HCT116 (cell line): ENCODE measurements at regions not wholly inside any gene's neighbourhood (a gene's known extent, or its start where the extent isn't known, plus 50 kb on each side); places are given as distances from the start of the nearest gene placed in this dataset.

Experiments
- ATAC-seq: fragments of 200-7000 bp; cut with Tn5 transposase; 2 replicates; pipeline ENCODE4 v1.9.1; 2020; ENCODE audit warnings: mild to moderate bottlenecking, moderate library complexity
- BruUV-seq: library from RNA; stranded (reverse); fragments of 400-500 nt; replicated peaks from 2 replicates; lab custom pipeline; 2021; lab: Mats Ljungman, UMichigan
- CTCF ChIA-PET: fragments of 300-600 bp; sonication (Branson Sonifier 250); formaldehyde crosslinking; loops from one replicate; lab custom pipeline; 2021; ENCODE audit warnings: antibody characterized with exemption; lab: Charles Lee
- POLR2A ChIA-PET: fragments of 300-600, 350-600 bp; sonication (Branson Sonifier 250); formaldehyde crosslinking; loops from one replicate; lab custom pipeline; 2021; ENCODE audit warnings: antibody characterized with exemption; lab: Charles Lee
- RAD21 ChIA-PET, 2 experiments: fragments of 300-600 bp; sonication (Branson Sonifier 250); formaldehyde crosslinking; loops; one replicate each; lab custom pipeline; 2023; ENCODE audit warnings: low total read pairs in 2 of 2; ENCODE audit not compliant: uncharacterized antibody in 2 of 2, unreplicated experiment in 2 of 2, low non-redundant PET in 1 of 2; lab: Charles Lee
- DNase-seq: peaks from one replicate; pipeline ENCODE4 v3.0.0-alpha.2; 2010; ENCODE audit warnings: low read depth, low spot score
- H2AFZ ChIP-seq: fragments of 200-600 bp; shearing (Covaris generic), sonication (generic); 2 replicates; pipeline ENCODE4 v1.6.1; 2017; ENCODE audit warnings: low read depth, mixed run types, mixed read lengths, antibody characterized with exemption, low read length; ENCODE audit not compliant: poor library complexity, severe bottlenecking
- H3K27ac ChIP-seq: 2 replicates; pipeline ENCODE4 v1.5.1; 2012; ENCODE audit warnings: low read depth, low read length
- H3K27me3 ChIP-seq: fragments of 200-600 bp; sonication (generic); 2 replicates; pipeline ENCODE4 v1.6.1; 2016; ENCODE audit warnings: mixed run types, low read length, mixed read lengths; ENCODE audit not compliant: insufficient read depth
- H3K36me3 ChIP-seq, 2 experiments: fragments of 200-500 bp in 1 of 2; fragments of 200-600 bp in 1 of 2; sonication (Bioruptor generic) in 1 of 2; sonication (generic) in 1 of 2; 2 replicates each; pipeline versions ENCODE4 v1.5.1 to v1.6.1; 2014 to 2016; ENCODE audit warnings: low read length in 2 of 2, inconsistent platforms in 1 of 2, mixed read lengths in 1 of 2, mixed run types in 1 of 2; ENCODE audit not compliant: insufficient read depth in 2 of 2, control insufficient read depth in 1 of 2
- H3K4me1 ChIP-seq, 2 experiments: fragments of 200-600 bp in 1 of 2; sonication (generic) in 1 of 2; 2 replicates each; pipeline versions ENCODE4 v1.5.1 to v1.6.1; 2012 to 2017; ENCODE audit warnings: low read length in 2 of 2, inconsistent platforms in 1 of 2, mild to moderate bottlenecking in 1 of 2, mixed read lengths in 1 of 2, mixed run types in 1 of 2, moderate library complexity in 1 of 2; ENCODE audit not compliant: insufficient read depth in 2 of 2, control insufficient read depth in 1 of 2
- H3K4me2 ChIP-seq: fragments of 200-600 bp; sonication (generic); 2 replicates; pipeline ENCODE4 v1.6.1; 2017; ENCODE audit warnings: mixed run types, low read length, mixed read lengths
- H3K4me3 ChIP-seq, 2 experiments: fragments of 200-600 bp in 1 of 2; sonication (generic) in 1 of 2; replicated peaks in 1 of 2; 2 replicates each; pipeline ENCODE4 v1.5.1; 2011 to 2016; ENCODE audit warnings: low read length in 2 of 2, control low read depth in 1 of 2, low read depth in 1 of 2, mild to moderate bottlenecking in 1 of 2, mixed read lengths in 1 of 2, mixed run types in 1 of 2
- H3K79me2 ChIP-seq: fragments of 200-600 bp; sonication (generic); 2 replicates; pipeline ENCODE4 v1.6.1; 2017; ENCODE audit warnings: mild to moderate bottlenecking, mixed run types, low read length, moderate library complexity, mixed read lengths; ENCODE audit not compliant: insufficient read depth
- H3K9ac ChIP-seq: fragments of 200-600 bp; sonication (generic); 2 replicates; pipeline ENCODE4 v1.6.1; 2016; ENCODE audit warnings: low read length, mixed read lengths
- H3K9me2 ChIP-seq: fragments of 200-600 bp; sonication (generic), shearing (Covaris generic); 2 replicates; pipeline ENCODE4 v1.6.1; 2017; ENCODE audit warnings: mixed run types, mild to moderate bottlenecking, moderate library complexity; ENCODE audit not compliant: insufficient read depth
- H3K9me3 ChIP-seq, 2 experiments: fragments of 200-500 bp in 1 of 2; fragments of 200-600 bp in 1 of 2; sonication (Bioruptor generic) in 1 of 2; sonication (generic) in 1 of 2; 2 replicates each; pipeline ENCODE4 v1.6.1; 2014 to 2017; ENCODE audit warnings: low read length in 2 of 2, mixed read lengths in 2 of 2, inconsistent platforms in 1 of 2, low read depth in 1 of 2, mild to moderate bottlenecking in 1 of 2, mixed run types in 1 of 2, moderate library complexity in 1 of 2; ENCODE audit not compliant: control insufficient read depth in 1 of 2, insufficient read depth in 1 of 2
- H4K20me1 ChIP-seq: fragments of 200-600 bp; sonication (generic), shearing (Covaris generic); 2 replicates; pipeline ENCODE4 v1.6.1; 2017; ENCODE audit warnings: mixed run types, mild to moderate bottlenecking, moderate library complexity; ENCODE audit not compliant: insufficient read depth
- CEBPB ChIP-seq: IDR thresholded peaks from 2 replicates; pipeline ENCODE4 v1.6.1; 2012; ENCODE audit warnings: low read depth
- EZH2phosphoT487 ChIP-seq: fragments of 200-600 bp; IDR thresholded peaks from 2 replicates; pipeline ENCODE4 v1.6.1; 2018; ENCODE audit warnings: antibody characterized with exemption, borderline replicate concordance
- FOSL1 ChIP-seq: IDR thresholded peaks from 2 replicates; pipeline ENCODE4 v1.6.1; 2012; ENCODE audit warnings: low read depth
- POLR2A ChIP-seq: IDR thresholded peaks from 2 replicates; pipeline ENCODE4 v1.7.0; 2011; ENCODE audit warnings: borderline replicate concordance; ENCODE audit not compliant: insufficient read depth, insufficient read length; ENCODE audit errors: extremely low read depth
- RAD21 ChIP-seq: IDR thresholded peaks from 2 replicates; pipeline ENCODE4 v1.6.1; 2012; ENCODE audit warnings: low read depth, mild to moderate bottlenecking
- SIN3A ChIP-seq: IDR thresholded peaks from 2 replicates; pipeline ENCODE4 v1.6.1; 2012; ENCODE audit warnings: low read depth
- SP1 ChIP-seq: IDR thresholded peaks from 2 replicates; pipeline ENCODE4 v1.6.1; 2012; ENCODE audit warnings: low read depth
- TCF7L2 ChIP-seq: IDR thresholded peaks from 2 replicates; pipeline ENCODE4 v1.7.0; 2011; ENCODE audit warnings: borderline replicate concordance, inconsistent platforms; ENCODE audit not compliant: insufficient read depth, insufficient read length; ENCODE audit errors: extremely low read depth
- YY1 ChIP-seq: IDR thresholded peaks from 2 replicates; pipeline ENCODE4 v1.6.1; 2011; ENCODE audit warnings: low read length, low read depth, moderate library complexity, mild to moderate bottlenecking; ENCODE audit not compliant: insufficient replicate concordance; ENCODE audit errors: extremely low read depth
- ZFX ChIP-seq: fragments of 450-650 bp; IDR thresholded peaks from 2 replicates; pipeline ENCODE4 v1.6.1; 2017
- intact Hi-C: fragments of 100-400 bp; cut with micrococcal nuclease; formaldehyde crosslinking; loops from 2 replicates; pipeline ENCODE4 v1.10.0; 2022
- TF ChIP-seq, protein P1 (sequence below): IDR thresholded peaks from 2 replicates; pipeline ENCODE4 v1.6.1; 2012
- TF ChIP-seq, protein P2 (sequence below), 3 experiments: fragments of 200-600 bp in 1 of 3; sonication (generic) in 1 of 3; IDR thresholded peaks in 2 of 3; conservative IDR thresholded peaks in 1 of 3; 2 replicates each; pipeline ENCODE4 v1.5.1; 2012 to 2017; ENCODE audit warnings: low read depth in 2 of 3, low read length in 2 of 3, antibody characterized with exemption in 1 of 3, borderline replicate concordance in 1 of 3, control low read depth in 1 of 3, mild to moderate bottlenecking in 1 of 3, mixed read lengths in 1 of 3, mixed run types in 1 of 3, moderate library complexity in 1 of 3; ENCODE audit not compliant: insufficient read depth in 1 of 3

DNA sequence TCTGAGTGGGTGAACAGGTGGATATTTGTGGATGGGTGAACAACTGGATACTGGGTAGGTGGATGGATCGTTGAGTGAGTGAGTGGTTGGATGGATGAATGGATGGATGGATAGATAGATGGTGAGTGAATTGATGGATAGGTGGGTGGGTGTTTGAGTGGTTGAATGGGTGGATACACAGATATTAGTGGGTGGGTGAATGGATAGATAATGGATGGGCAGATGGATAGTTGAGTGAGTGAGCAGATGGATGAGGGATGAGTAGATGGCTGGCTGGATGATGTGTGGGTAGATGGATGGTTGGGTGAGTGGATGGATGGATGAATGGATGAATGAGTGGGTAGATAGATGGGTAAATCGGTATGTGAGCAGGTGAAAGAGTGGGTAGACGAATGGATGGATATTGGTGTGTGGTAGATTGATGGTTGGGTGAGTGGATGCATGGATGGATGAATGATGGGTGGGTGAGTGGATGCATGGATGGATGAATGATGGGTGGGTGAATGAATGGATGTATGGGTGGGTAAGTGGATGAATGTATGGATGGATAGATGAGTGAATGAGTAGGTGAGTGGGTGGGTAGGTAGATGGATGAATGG, 406.7 kb downstream of the MN1 start:
- H3K4me3 ChIP-seq: no peak overlapping the region
- TF ChIP-seq RAD21 (no peak), CEBPB (no peak), SIN3A (no peak), TCF7L2 (no peak)
- TF ChIP-seq, all 23 proteins: peak for 0
- Histone ChIP-seq H2AFZ (no peak overlapping the region), H3K9ac (no peak overlapping the region), H3K27ac (no peak overlapping the region), H3K79me2 (no peaks in the 10 kb centered on the region), H3K9me3 (no peaks in the 10 kb centered on the region), H3K27me3 (peaks cover 27% of the 10 kb centered on the region), H3K4me2 (no peak overlapping the region), H3K36me3 (no peaks in the 10 kb centered on the region), H3K4me1 (no peaks in the 10 kb centered on the region), H4K20me1 (no peaks in the 10 kb centered on the region), H3K9me2 (no peaks in the 10 kb centered on the region)
- RAD21 ChIA-PET: no interaction called here
- intact Hi-C loops: no loop called here
- POLR2A ChIA-PET: no interaction called here
- DNase-seq (no peak), ATAC-seq (no peak)
- BruUV-seq: no TSS peak
- CTCF ChIA-PET: no interaction called here

DNA sequence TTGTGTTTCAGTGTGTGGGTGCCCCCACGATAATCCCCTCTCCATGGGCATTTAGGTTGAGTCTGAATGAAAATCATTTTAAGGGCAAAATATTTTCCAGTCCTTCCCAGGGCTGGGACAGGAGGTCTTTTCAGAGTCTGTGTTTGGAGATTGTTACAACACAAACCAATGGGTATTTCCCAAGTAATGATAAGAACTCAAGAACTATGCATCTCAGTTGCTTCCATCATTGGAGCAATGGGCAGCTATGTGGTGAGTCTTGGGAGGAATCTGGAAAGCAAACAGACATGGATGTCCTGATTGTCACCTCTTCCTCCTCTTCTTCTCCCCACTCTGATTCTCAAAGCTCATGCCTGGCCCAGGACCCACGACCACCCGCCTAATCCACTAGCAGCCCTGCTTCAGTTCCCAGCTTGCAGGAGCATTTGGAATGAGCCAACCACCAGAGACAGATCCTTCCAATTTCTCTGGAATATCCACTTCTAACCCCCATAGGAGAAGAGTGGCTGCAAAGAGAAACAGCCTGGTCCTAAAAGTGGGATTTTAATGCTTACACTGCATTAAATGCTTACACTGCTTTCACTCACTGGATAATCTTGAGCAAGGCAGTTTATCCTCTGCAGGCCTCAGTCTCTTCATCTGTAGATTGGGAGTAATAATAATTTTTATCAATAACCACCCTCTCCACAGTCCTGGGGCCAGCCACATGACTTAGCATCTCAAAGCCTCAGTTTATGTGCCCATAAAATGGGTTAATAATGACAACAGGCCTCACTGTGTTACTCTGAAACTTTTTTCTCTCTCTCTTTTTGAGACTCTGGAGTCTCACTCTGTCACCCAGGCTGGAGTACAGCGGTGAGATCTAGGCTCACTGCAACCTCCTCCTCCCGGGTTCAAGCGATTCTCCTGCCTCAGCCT, 404.3 kb downstream of the MN1 start:
- CTCF ChIA-PET: no interaction called here
- RAD21 ChIA-PET: no interaction called here
- TF ChIP-seq YY1: no peak
- TF ChIP-seq, protein P1, sequence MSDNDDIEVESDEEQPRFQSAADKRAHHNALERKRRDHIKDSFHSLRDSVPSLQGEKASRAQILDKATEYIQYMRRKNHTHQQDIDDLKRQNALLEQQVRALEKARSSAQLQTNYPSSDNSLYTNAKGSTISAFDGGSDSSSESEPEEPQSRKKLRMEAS: no peak
- no peak for TF ChIP-seq SIN3A
- TF ChIP-seq, protein P2, sequence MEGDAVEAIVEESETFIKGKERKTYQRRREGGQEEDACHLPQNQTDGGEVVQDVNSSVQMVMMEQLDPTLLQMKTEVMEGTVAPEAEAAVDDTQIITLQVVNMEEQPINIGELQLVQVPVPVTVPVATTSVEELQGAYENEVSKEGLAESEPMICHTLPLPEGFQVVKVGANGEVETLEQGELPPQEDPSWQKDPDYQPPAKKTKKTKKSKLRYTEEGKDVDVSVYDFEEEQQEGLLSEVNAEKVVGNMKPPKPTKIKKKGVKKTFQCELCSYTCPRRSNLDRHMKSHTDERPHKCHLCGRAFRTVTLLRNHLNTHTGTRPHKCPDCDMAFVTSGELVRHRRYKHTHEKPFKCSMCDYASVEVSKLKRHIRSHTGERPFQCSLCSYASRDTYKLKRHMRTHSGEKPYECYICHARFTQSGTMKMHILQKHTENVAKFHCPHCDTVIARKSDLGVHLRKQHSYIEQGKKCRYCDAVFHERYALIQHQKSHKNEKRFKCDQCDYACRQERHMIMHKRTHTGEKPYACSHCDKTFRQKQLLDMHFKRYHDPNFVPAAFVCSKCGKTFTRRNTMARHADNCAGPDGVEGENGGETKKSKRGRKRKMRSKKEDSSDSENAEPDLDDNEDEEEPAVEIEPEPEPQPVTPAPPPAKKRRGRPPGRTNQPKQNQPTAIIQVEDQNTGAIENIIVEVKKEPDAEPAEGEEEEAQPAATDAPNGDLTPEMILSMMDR (IDR thresholded peaks at IDR 0.05 in 2 of 3, conservative IDR thresholded peaks at IDR 0.05 in 1 of 3; ENCODE audit: borderline replicate concordance in 1 of 3, insufficient read depth in 1 of 3, low read depth in 2 of 3, low read length in 2 of 3): no peak
- TF ChIP-seq CEBPB: no peak
- TF ChIP-seq EZH2phosphoT487: no peak
- no peak for TF ChIP-seq ZFX
- no peak for TF ChIP-seq FOSL1
- no peak for TF ChIP-seq SP1
- TF ChIP-seq POLR2A: no peak
- TF ChIP-seq, all 23 proteins: peak for 0
- H3K27me3 ChIP-seq: peaks cover 31% of the 10 kb centered on the region
- H3K79me2 ChIP-seq: no peaks in the 10 kb centered on the region
- no peak overlapping the region for H3K4me3 ChIP-seq
- intact Hi-C loops: no loop called here
- H3K9me2 ChIP-seq: no peaks in the 10 kb centered on the region
- ATAC-seq: no peak
- no peak overlapping the region for H3K9ac ChIP-seq
- H3K4me1 ChIP-seq: no peaks in the 10 kb centered on the region
- H3K27ac ChIP-seq: no peak overlapping the region
- no peaks in the 10 kb centered on the region for H4K20me1 ChIP-seq
- H3K36me3 ChIP-seq: no peaks in the 10 kb centered on the region
- no peaks in the 10 kb centered on the region for H3K9me3 ChIP-seq
- DNase-seq: no peak
- H2AFZ ChIP-seq: no peak overlapping the region
- POLR2A ChIA-PET: no interaction called here
- H3K4me2 ChIP-seq: no peak overlapping the region
- BruUV-seq: no TSS peak
